ENCODE measurements at regions not wholly inside any gene's neighbourhood (a gene's known extent, or its start where the extent isn't known, plus 50 kb on each side); places are given as distances from the start of the nearest gene placed in this dataset.

- no peak for DNase-seq (ENCODE audit: low spot score)
Measured at GRCh38 chr19:32091241-32091640, 254.2 kb upstream of the ZNF507 start.

- no peak for DNase-seq (ENCODE audit: low spot score)
Measured at GRCh38 chr19:32097011-32097410, 248.4 kb upstream of the ZNF507 start.

GRCh38 chr19:32097620-32098019 is 247.8 kb upstream of the ZNF507 start:
- DNase-seq (ENCODE audit: low spot score): no peak

- no peak for DNase-seq (ENCODE audit: low spot score)
Measured at GRCh38 chr19:32098968-32099367, 246.4 kb upstream of the ZNF507 start.

- no peak for DNase-seq (ENCODE audit: low spot score)
Measured at GRCh38 chr19:32101206-32101605, 244.2 kb upstream of the ZNF507 start.

GRCh38 chr19:32103541-32103940 is 241.9 kb upstream of the ZNF507 start:
- no peak for DNase-seq (ENCODE audit: low spot score)

GRCh38 chr19:32104153-32104849 is 241.1 kb upstream of the ZNF507 start:
- no peak for DNase-seq (ENCODE audit: low spot score)

GRCh38 chr19:32104850-32105235 is 240.6 kb upstream of the ZNF507 start:
- no peak for DNase-seq (ENCODE audit: low spot score)

GRCh38 chr19:32105527-32106310 is 239.7 kb upstream of the ZNF507 start:
- DNase-seq (ENCODE audit: low spot score): no peak

GRCh38 chr19:32122258-32122657 is 223.2 kb upstream of the ZNF507 start:
- no peak for DNase-seq (ENCODE audit: low spot score)

- no peak for DNase-seq (ENCODE audit: low spot score)
Measured at GRCh38 chr19:32123355-32123940, 222.0 kb upstream of the ZNF507 start.

- DNase-seq (ENCODE audit: low spot score): no peak
Measured at GRCh38 chr19:32124585-32124984, 220.8 kb upstream of the ZNF507 start.

- no peak for DNase-seq (ENCODE audit: low spot score)
Measured at GRCh38 chr19:32129141-32129540, 216.3 kb upstream of the ZNF507 start.

GRCh38 chr19:32130332-32130731 is 215.1 kb upstream of the ZNF507 start:
- DNase-seq (ENCODE audit: low spot score): no peak

GRCh38 chr19:32131005-32131404 is 214.4 kb upstream of the ZNF507 start:
- DNase-seq (ENCODE audit: low spot score): no peak

GRCh38 chr19:32138416-32138815 is 207.0 kb upstream of the ZNF507 start:
- DNase-seq (ENCODE audit: low spot score): no peak

GRCh38 chr19:32141840-32142511 is 203.4 kb upstream of the ZNF507 start:
- no peak for DNase-seq (ENCODE audit: low spot score)

GRCh38 chr19:32146664-32147063 is 198.7 kb upstream of the ZNF507 start:
- no peak for DNase-seq (ENCODE audit: low spot score)

- DNase-seq (ENCODE audit: low spot score): no peak
Measured at GRCh38 chr19:32150605-32151004, 194.8 kb upstream of the ZNF507 start.

GRCh38 chr19:32154418-32154817 is 191.0 kb upstream of the ZNF507 start:
- no peak for DNase-seq (ENCODE audit: low spot score)

GRCh38 chr19:32164384-32164992 is 180.9 kb upstream of the ZNF507 start:
- DNase-seq (ENCODE audit: low spot score): no peak

GRCh38 chr19:32165141-32165540 is 180.3 kb upstream of the ZNF507 start:
- DNase-seq (ENCODE audit: low spot score): no peak
